ENCODE measurements at regions not wholly inside any gene's neighbourhood (a gene's known extent, or its start where the extent isn't known, plus 50 kb on each side); places are given as distances from the start of the nearest gene placed in this dataset.
"Not testable (repeated sequence)": the region's sequence is repeated elsewhere in the genome, so short reads cannot be mapped to it uniquely, and the experiment has no call there.

- Histone ChIP-seq H3K36me3 (no peaks in the 10 kb centered on the region), H3K9me3 (no peaks in the 10 kb centered on the region), H3K4me3 (no peak overlapping the region), H3K27me3 (no peaks in the 10 kb centered on the region), H3K27ac (no peak overlapping the region), H3K4me1 (no peaks in the 10 kb centered on the region)
- intact Hi-C loops (cut with DNase I; ENCODE audit: low total_unique reads) = no loop called here
- TF ChIP-seq, protein P1, sequence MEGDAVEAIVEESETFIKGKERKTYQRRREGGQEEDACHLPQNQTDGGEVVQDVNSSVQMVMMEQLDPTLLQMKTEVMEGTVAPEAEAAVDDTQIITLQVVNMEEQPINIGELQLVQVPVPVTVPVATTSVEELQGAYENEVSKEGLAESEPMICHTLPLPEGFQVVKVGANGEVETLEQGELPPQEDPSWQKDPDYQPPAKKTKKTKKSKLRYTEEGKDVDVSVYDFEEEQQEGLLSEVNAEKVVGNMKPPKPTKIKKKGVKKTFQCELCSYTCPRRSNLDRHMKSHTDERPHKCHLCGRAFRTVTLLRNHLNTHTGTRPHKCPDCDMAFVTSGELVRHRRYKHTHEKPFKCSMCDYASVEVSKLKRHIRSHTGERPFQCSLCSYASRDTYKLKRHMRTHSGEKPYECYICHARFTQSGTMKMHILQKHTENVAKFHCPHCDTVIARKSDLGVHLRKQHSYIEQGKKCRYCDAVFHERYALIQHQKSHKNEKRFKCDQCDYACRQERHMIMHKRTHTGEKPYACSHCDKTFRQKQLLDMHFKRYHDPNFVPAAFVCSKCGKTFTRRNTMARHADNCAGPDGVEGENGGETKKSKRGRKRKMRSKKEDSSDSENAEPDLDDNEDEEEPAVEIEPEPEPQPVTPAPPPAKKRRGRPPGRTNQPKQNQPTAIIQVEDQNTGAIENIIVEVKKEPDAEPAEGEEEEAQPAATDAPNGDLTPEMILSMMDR (IDR thresholded peaks at IDR 0.05) = no peak
- DNase-seq = no peak
Observed at GRCh38 chr5:106784846-106785245, 885.9 kb downstream of the EFNA5 start.

GRCh38 chr5:106780355-106780754, 890.4 kb downstream of the EFNA5 start:
- intact Hi-C loops (cut with DNase I; ENCODE audit: low total_unique reads) = no loop called here
- H3K27me3 ChIP-seq = no peaks in the 10 kb centered on the region
- TF ChIP-seq, protein P1 (IDR thresholded peaks at IDR 0.05) = no peak
- no peak overlapping the region for H3K27ac ChIP-seq
- no peaks in the 10 kb centered on the region for H3K9me3 ChIP-seq
- H3K4me3 ChIP-seq = no peak overlapping the region
- no peak for DNase-seq
- H3K4me1 ChIP-seq = no peaks in the 10 kb centered on the region
- H3K36me3 ChIP-seq = no peaks in the 10 kb centered on the region

DNA sequence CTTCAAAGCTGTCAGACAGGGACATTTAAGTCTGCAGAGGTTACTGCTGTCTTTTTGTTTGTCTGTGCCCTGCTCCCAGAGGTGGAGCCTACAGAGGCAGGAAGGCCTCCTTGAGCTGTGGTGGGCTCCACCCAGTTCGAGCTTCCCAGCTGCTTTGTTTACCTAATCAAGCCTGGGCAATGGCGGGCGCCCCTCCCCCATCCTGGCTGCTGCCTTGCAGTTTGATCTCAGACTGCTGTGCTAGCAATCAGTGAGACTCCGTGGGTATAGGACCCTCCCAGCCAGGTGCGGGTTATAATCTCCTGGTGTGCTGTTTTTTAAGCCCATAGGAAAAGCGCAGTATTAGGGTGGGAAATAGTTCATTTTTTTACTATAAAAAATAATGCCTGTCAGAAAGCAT, 894.2 kb downstream of the EFNA5 start:
- H3K9me3 ChIP-seq; DNase-seq; H3K27me3 ChIP-seq; H3K27ac ChIP-seq; H3K4me3 ChIP-seq; H3K36me3 ChIP-seq; H3K4me1 ChIP-seq; intact Hi-C loops (cut with DNase I; ENCODE audit: low total_unique reads): not testable (repeated sequence)

DNA sequence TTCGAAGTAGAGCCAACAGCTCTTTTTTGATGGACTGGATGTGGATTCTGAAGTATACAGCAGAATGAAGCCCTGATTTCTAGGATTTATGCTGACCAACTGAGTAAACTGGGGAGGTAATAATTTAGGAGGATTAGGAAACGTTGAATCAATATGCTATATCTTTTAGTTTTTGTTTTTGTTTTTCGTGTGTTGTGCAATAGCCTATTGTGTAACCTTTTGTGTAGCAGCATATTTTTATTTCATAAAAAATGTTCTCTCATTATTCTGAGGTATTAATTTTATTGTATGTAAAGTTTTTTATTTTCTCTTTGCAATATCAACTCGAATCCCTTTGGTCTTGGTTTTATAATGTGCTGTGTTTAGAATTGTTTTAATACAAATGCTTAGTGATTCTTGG, 902.3 kb downstream of the EFNA5 start:
- H3K27ac ChIP-seq = no peak overlapping the region
- TF ChIP-seq, protein P1 (IDR thresholded peaks at IDR 0.05) = no peak
- H3K36me3 ChIP-seq = no peaks in the 10 kb centered on the region
- H3K4me1 ChIP-seq = no peaks in the 10 kb centered on the region
- DNase-seq = no peak
- no peaks in the 10 kb centered on the region for H3K9me3 ChIP-seq
- no peaks in the 10 kb centered on the region for H3K27me3 ChIP-seq
- intact Hi-C loops (cut with DNase I; ENCODE audit: low total_unique reads) = no loop called here
- no peak overlapping the region for H3K4me3 ChIP-seq

GRCh38 chr5:106766916-106767315, 903.8 kb downstream of the EFNA5 start:
- Histone ChIP-seq H3K4me1 (no peaks in the 10 kb centered on the region), H3K27ac (no peak overlapping the region), H3K36me3 (no peaks in the 10 kb centered on the region), H3K27me3 (no peaks in the 10 kb centered on the region), H3K9me3 (no peaks in the 10 kb centered on the region), H3K4me3 (no peak overlapping the region)
- intact Hi-C loops (cut with DNase I; ENCODE audit: low total_unique reads) = no loop called here
- no peak for DNase-seq
- TF ChIP-seq, protein P1 (IDR thresholded peaks at IDR 0.05) = no peak

- TF ChIP-seq, protein P1 (IDR thresholded peaks at IDR 0.05) = no peak
- no peak for DNase-seq
- Histone ChIP-seq H3K36me3 (no peaks in the 10 kb centered on the region), H3K27ac (no peak overlapping the region), H3K4me3 (no peak overlapping the region), H3K27me3 (no peaks in the 10 kb centered on the region), H3K4me1 (no peaks in the 10 kb centered on the region), H3K9me3 (no peaks in the 10 kb centered on the region)
- intact Hi-C loops (cut with DNase I; ENCODE audit: low total_unique reads) = no loop called here
Observed at GRCh38 chr5:106759581-106759980, 911.2 kb downstream of the EFNA5 start.
